ENCODE measurements at regions not wholly inside any gene's neighbourhood (a gene's known extent, or its start where the extent isn't known, plus 50 kb on each side); places are given as distances from the start of the nearest gene placed in this dataset.

DNA sequence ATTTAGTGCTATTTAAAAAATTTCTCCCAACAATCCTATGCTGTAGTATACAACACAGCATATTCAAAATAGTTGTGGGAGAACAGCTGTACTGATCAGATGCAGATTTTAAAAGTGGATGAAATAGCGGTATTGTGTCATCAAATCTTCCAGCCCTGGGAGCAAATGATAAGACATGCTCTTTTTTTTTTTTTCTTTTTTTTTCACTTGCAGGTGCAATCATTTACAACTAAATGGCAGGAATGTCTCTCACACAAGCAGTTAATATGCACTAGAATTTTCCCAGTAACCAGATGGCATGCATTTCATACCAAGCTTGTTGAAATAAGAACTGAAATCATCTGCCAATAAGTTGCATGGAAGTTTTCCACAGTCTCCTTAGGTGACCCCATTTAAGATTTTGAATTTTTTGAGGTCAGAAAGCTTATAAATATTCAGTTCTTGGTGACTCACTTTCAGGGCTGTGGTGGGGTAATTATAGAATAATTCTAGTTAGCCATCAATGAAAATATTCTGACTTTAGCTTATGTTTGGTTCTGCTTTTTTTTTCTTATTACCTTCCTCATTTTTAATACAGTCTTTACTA, 623.9 kb upstream of the NR5A2 start:
- TF ChIP-seq CTCF (IDR thresholded peaks at IDR 0.05): no peak
- TF ChIP-seq POLR2A (IDR thresholded peaks at IDR 0.05): no peak

Data from upper lobe of left lung (tissue), 4 donors.